GM18498 (cell line): ENCODE measurements at regions not wholly inside any gene's neighbourhood (a gene's known extent, or its start where the extent isn't known, plus 50 kb on each side); places are given as distances from the start of the nearest gene placed in this dataset.
"Not testable (repeated sequence)": the region's sequence is repeated elsewhere in the genome, so short reads cannot be mapped to it uniquely, and the experiment has no call there.

Experiments
- ATAC-seq: cut with Tn5 transposase; IDR thresholded peaks from one replicate; pipeline ENCODE4 v1.9.1; 2021; ENCODE audit warnings: mild to moderate bottlenecking, moderate library complexity; ENCODE audit not compliant: unreplicated experiment

GRCh38 chr6:140003217-140003616, 628.8 kb upstream of the CITED2 start:
- no peak for ATAC-seq

GRCh38 chr6:140002396-140003022, 628.1 kb upstream of the CITED2 start:
- no peak for ATAC-seq

DNA sequence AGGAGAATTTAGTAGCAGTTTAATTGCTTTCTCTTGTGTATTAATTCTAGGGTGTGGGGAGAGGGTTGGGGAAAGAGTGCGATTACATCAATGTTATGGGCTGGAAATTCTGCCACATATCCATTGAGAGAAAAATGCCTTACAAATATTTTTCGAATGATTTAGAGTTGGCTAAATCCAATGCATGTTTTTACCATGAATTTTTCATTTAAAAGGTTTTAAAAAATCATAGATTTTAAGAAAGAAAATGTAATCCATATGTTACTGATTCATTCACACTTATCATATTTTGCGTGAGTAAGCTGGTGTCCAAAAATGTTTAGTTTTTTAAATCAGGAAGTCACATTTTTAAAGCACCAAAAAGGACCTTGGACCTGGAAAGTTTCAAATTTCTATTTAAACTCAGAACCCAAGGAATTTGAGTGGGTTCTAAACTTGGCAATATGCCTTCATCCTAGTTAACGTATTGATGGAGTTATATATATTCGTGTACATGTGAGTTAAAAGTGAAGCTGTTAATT, 627.4 kb upstream of the CITED2 start:
- ATAC-seq, result no peak

GRCh38 chr6:140001005-140001404, 626.6 kb upstream of the CITED2 start:
- no peak for ATAC-seq

- not testable (repeated sequence) for ATAC-seq
These were observed 625.2 kb upstream of the CITED2 start for GRCh38 chr6:139999661-140000060.

GRCh38 chr6:139998478-139998877, 624.0 kb upstream of the CITED2 start:
- ATAC-seq, result not testable (repeated sequence)

DNA sequence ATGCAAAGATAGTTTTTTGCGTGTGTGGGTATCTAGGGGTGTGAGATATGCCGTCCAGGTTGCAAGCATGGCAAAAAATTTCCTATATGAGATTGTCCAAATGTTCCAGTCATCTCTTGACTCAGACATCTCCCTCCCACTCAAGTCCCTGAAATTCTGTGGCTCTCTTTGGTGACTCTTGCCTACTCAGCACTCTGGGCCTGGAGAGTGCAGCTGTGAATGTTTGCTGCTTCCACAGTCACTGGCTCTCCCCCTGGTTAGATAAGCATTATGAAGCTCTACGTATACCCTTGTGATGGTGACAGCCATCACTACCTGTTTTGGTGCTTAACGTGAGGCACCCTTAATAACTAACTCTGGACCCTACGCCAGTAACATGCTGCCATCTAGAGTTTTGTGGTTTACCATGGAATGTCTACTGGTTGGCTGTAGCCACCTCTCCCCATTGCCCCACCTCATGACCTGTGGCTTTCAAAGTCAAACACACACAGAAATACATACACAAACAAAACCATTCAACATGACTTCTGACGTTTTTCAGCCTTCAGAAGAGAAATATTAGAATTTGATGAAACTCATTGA, 621.9 kb upstream of the CITED2 start:
- peak; percentile 95 for ATAC-seq

DNA sequence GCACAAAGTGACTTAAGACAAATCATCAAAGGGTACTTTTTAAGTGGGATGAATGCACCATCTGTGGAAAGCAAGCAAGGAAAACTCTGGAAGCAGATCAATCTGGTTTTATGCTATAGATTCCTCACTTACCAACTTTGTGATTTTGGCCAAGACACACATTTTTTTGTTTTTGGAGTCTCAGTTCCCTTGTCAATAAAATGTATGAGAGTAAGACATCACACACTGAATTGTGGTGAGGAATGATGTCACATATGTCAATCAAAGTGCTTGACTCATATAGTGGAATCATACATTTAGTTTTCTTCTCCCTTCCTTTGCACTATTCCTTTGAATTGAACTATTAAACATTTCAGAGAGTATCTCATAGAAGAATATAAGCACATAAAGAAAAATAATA, 620.5 kb upstream of the CITED2 start:
- ATAC-seq, result no peak

DNA sequence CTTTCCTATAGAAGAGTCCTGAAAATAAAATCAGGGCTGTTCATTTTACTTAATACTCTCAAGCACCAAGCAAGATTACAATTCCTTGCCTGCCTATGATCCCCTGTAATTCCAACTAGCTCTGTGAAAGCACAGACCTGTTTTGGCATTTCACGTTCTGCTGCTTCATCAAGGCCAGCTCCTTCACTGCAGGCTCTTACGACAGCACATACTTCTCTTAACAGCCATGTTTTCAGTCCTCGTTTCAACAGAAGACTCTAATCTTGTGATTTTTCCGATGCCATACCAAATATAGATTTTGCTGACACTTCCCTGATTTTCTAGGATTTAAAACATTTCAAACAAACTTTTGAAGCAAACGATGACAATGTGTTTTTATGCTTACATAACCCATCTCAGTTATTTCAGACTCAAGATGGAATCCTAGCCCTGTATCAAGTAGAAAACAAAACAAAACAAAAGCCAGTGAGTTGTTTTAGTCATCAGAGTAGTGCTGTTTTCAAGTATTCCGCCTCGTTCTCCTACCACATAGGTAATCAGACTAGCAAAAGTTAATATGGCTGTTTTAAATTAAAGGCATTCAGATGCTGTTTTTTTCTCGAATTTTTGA, 616.5 kb upstream of the CITED2 start:
- ATAC-seq, result no peak

- no peak for ATAC-seq
These were observed 615.7 kb upstream of the CITED2 start for GRCh38 chr6:139990026-139990686.

GRCh38 chr6:139988685-139989084, 614.2 kb upstream of the CITED2 start:
- ATAC-seq, result no peak

GRCh38 chr6:139987091-139987490, 612.6 kb upstream of the CITED2 start:
- no peak for ATAC-seq

- ATAC-seq, result no peak
These were observed 610.9 kb upstream of the CITED2 start for GRCh38 chr6:139985236-139985815.

GRCh38 chr6:139984317-139984716, 609.9 kb upstream of the CITED2 start:
- no peak for ATAC-seq

DNA sequence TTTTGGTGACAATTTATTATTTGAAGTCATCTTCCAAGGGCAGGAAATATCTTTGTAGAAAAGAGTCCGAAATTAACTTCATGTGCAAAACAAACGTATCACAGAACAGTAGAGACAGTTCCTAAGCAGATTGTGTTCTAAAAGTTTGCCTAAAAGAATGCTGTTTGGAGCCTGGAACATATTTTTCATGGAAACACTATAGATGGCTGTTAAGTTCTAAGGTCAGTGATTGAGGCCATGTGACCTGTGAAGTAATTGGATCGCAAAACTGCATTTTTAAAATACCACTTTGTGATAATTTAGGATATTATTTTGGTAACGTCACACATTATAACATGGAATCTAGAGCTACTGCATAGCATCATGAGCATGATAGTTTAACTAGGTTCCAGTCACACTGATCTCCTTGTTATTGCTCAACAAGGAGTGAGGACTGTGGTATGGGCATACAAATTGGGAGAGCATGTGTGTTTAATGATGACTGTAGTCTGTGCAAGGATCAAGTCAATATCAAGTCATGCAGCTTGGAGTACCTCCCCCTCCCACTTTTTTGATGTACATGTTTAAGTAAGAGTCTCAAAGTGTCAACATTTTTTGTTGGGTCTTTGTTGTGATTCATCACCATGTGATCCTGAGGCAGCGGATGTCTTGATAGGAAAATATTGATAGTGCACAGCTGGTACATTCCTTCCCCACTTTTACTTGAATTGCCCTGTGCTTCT, 609.3 kb upstream of the CITED2 start:
- ATAC-seq, result no peak

- ATAC-seq, result no peak
These were observed 608.3 kb upstream of the CITED2 start for GRCh38 chr6:139982652-139983295.

GRCh38 chr6:139982195-139982594, 607.7 kb upstream of the CITED2 start:
- ATAC-seq, result no peak

- peak; percentile 62 for ATAC-seq
These were observed 607.3 kb upstream of the CITED2 start for GRCh38 chr6:139981768-139982181.

DNA sequence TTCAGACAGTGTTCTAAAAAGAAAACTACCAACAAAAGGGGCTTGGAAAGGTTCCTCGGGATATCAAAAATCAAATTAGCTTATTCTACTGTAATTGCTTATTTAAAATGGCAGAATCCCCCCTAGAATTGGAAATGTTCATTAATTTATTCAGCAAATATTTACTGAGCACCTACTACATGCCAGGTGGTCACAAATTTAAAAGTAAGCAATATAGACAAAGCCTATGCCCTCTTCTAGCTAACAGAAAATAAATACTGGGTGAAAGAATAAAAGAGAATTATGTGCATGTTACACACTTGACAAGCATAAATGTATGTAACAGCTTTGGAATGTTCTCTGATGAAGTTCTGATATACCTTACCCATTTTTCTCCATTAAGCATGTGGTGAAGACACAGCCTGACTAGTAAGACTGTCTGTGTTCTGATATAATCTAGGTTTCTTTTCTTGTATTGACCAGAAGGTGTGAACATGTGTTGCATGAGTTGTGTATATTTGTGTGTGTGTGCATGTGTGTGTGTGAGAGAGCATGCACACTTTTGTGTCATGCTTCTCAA, 606.7 kb upstream of the CITED2 start:
- ATAC-seq, result peak; percentile 17

DNA sequence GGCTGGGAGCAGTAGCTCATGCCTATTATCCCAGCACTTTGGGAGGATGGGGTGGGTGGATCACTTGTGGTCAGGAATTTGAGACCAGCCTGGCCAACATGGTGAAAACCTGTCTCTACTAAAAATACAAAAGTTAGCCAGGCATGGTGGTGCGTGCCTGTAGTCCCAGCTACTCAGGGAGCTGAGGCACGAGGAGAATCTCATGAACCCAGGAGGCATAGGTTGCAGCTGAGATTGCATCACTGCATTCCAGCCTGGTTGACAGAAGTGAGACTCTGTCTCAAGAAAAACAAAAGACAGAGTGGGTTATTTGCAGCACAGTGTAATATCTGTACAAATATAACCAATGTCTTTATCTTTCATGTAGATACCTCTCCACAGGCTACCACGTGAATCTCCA, 606.2 kb upstream of the CITED2 start:
- ATAC-seq, result not testable (repeated sequence)
